Calu3 (cell line): ENCODE measurements at regions not wholly inside any gene's neighbourhood (a gene's known extent, or its start where the extent isn't known, plus 50 kb on each side); places are given as distances from the start of the nearest gene placed in this dataset.

Source experiments
- BruUV-seq: library from RNA; stranded (reverse); fragments of 400-500 nt; replicated peaks from 2 replicates; lab custom pipeline; 2021; lab: Mats Ljungman, UMichigan
- CTCF ChIA-PET: fragments of 300-600 bp; sonication (Branson Sonifier 250); formaldehyde crosslinking; loops from one replicate; lab custom pipeline; 2022; ENCODE audit warnings: antibody characterized with exemption; lab: Charles Lee
- DNase-seq: peaks from one replicate; pipeline ENCODE4 v3.0.0; 2022
- H3K27ac Mint-ChIP-seq: one replicate; pipeline ENCODE4 v1.8.0; 2022; ENCODE audit warnings: mixed read lengths; ENCODE audit not compliant: unreplicated experiment
- H3K27me3 Mint-ChIP-seq: one replicate; pipeline ENCODE4 v1.8.0; 2022; ENCODE audit warnings: mixed read lengths; ENCODE audit not compliant: unreplicated experiment
- H3K36me3 Mint-ChIP-seq: one replicate; pipeline ENCODE4 v1.8.0; 2022; ENCODE audit warnings: mild to moderate bottlenecking, moderate library complexity, mixed read lengths; ENCODE audit not compliant: insufficient read depth, unreplicated experiment
- H3K4me1 Mint-ChIP-seq: one replicate; pipeline ENCODE4 v1.8.0; 2022; ENCODE audit warnings: mild to moderate bottlenecking, low read depth, mixed read lengths; ENCODE audit not compliant: unreplicated experiment
- H3K4me3 Mint-ChIP-seq: one replicate; pipeline ENCODE4 v1.8.0; 2022; ENCODE audit warnings: mild to moderate bottlenecking, low read depth, moderate library complexity, mixed read lengths; ENCODE audit not compliant: unreplicated experiment
- H3K9me3 Mint-ChIP-seq: one replicate; pipeline ENCODE4 v1.8.0; 2022; ENCODE audit warnings: low read depth, mixed read lengths; ENCODE audit not compliant: unreplicated experiment
- intact Hi-C: fragments of 100-400 bp; cut with micrococcal nuclease; formaldehyde crosslinking; loops from one replicate; pipeline ENCODE4 v1.10.0; 2022; ENCODE audit not compliant: unreplicated experiment
- TF ChIP-seq, protein P1 (sequence below): fragments of 200-600 bp; IDR thresholded peaks from one replicate; pipeline ENCODE4 v1.8.0; 2022; ENCODE audit warnings: antibody characterized with exemption; ENCODE audit not compliant: unreplicated experiment

DNA sequence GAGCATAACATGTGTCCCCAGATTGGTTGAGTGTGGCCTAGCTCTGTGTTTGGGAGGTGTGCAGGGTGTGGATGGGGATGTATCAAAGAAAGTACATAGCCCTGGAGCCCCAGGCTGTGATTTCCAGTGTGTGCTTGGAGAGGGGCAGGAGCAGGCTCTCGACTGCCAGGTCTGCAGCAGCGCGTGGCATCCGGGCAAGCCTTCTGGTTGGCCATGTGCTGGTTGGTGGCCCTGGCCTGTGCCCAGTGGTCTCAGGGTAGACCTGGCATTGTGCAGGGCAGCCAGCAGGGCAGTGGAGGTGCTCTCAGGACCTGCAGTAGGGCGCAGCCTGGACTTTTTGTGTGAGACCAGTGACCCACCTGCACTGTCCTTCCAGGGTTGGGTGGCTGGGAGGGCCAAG is 231.5 kb downstream of the UBE3A start:
- H3K27ac Mint-ChIP-seq: no peak overlapping the region
- TF ChIP-seq, protein P1, sequence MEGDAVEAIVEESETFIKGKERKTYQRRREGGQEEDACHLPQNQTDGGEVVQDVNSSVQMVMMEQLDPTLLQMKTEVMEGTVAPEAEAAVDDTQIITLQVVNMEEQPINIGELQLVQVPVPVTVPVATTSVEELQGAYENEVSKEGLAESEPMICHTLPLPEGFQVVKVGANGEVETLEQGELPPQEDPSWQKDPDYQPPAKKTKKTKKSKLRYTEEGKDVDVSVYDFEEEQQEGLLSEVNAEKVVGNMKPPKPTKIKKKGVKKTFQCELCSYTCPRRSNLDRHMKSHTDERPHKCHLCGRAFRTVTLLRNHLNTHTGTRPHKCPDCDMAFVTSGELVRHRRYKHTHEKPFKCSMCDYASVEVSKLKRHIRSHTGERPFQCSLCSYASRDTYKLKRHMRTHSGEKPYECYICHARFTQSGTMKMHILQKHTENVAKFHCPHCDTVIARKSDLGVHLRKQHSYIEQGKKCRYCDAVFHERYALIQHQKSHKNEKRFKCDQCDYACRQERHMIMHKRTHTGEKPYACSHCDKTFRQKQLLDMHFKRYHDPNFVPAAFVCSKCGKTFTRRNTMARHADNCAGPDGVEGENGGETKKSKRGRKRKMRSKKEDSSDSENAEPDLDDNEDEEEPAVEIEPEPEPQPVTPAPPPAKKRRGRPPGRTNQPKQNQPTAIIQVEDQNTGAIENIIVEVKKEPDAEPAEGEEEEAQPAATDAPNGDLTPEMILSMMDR: no peak
- intact Hi-C loops: no loop called here
- H3K4me1 Mint-ChIP-seq: no peaks in the 10 kb centered on the region
- no peaks in the 10 kb centered on the region for H3K27me3 Mint-ChIP-seq
- H3K4me3 Mint-ChIP-seq: no peak overlapping the region
- H3K9me3 Mint-ChIP-seq: no peaks in the 10 kb centered on the region
- H3K36me3 Mint-ChIP-seq: no peaks in the 10 kb centered on the region
- no peak for DNase-seq
- no TSS peak for BruUV-seq
- CTCF ChIA-PET: no interaction called here

- CTCF ChIA-PET: no interaction called here
- Mint-ChIP-seq H3K4me3 (no peak overlapping the region), H3K9me3 (no peaks in the 10 kb centered on the region), H3K36me3 (no peaks in the 10 kb centered on the region), H3K4me1 (no peaks in the 10 kb centered on the region), H3K27ac (no peak overlapping the region), H3K27me3 (no peaks in the 10 kb centered on the region)
- no peak for DNase-seq
- BruUV-seq: no TSS peak
- TF ChIP-seq, protein P1: no peak
- intact Hi-C loops: no loop called here
Measured at GRCh38 chr15:25208735-25209134, 230.1 kb downstream of the UBE3A start.

- TF ChIP-seq, protein P1: no peak
- H3K4me3 Mint-ChIP-seq: no peak overlapping the region
- intact Hi-C loops: no loop called here
- no peaks in the 10 kb centered on the region for H3K4me1 Mint-ChIP-seq
- no peak for DNase-seq
- no peaks in the 10 kb centered on the region for H3K36me3 Mint-ChIP-seq
- no TSS peak for BruUV-seq
- CTCF ChIA-PET: no interaction called here
- no peaks in the 10 kb centered on the region for H3K27me3 Mint-ChIP-seq
- no peaks in the 10 kb centered on the region for H3K9me3 Mint-ChIP-seq
- no peak overlapping the region for H3K27ac Mint-ChIP-seq
Measured at GRCh38 chr15:25220834-25221233, 218.0 kb downstream of the UBE3A start.

DNA sequence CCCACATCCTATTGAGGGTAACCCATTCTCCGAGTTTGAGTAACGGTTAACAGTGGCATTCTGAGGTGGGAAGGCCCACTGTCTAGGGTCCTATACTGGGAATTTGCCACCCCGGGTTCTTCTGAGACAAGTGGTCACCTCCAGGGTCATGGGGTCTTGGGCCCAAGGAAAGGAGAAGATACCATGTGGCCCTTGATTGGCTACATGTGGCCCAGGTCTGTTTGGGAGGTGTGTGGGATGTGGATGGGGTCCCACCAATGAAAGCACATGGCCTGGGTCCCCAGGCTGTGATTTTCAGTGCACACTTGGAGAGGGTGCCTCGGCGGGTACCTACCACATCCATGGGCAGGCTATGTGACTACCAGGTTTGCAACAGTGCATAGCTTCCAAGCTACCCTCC is 214.4 kb downstream of the UBE3A start:
- no peak overlapping the region for H3K27ac Mint-ChIP-seq
- no peaks in the 10 kb centered on the region for H3K4me1 Mint-ChIP-seq
- CTCF ChIA-PET: no interaction called here
- DNase-seq: no peak
- H3K9me3 Mint-ChIP-seq: no peaks in the 10 kb centered on the region
- no TSS peak for BruUV-seq
- no peaks in the 10 kb centered on the region for H3K36me3 Mint-ChIP-seq
- intact Hi-C loops: no loop called here
- H3K27me3 Mint-ChIP-seq: no peaks in the 10 kb centered on the region
- TF ChIP-seq, protein P1: no peak
- H3K4me3 Mint-ChIP-seq: no peak overlapping the region
